Medulla oblongata (tissue), 1 donor: ENCODE measurements at regions not wholly inside any gene's neighbourhood (a gene's known extent, or its start where the extent isn't known, plus 50 kb on each side); places are given as distances from the start of the nearest gene placed in this dataset.

Source experiments
- DNase-seq: peaks from one replicate; pipeline ENCODE4 v3.0.0-alpha.2; 2015; ENCODE audit errors: extremely low spot score

DNA sequence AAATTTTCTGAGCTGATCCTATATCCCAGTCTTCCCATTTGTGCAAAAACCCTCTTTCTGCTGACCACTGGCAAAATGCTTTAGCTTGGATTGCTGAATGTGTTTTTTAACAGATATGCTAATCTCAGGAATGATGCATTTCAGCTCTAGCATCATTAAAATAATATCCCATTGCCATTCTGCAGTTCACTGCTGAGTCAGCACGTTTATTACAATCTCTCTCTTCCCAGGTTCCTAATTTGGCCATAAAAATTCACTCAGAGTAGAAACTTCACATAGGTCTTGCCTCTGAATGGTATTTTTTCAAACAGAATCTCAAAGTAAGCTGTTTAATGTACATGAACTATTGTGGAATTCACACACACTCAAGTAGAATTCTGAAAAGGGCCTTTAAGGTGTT is 509.6 kb upstream of the SUCLG2 start:
- DNase-seq: no peak

DNA sequence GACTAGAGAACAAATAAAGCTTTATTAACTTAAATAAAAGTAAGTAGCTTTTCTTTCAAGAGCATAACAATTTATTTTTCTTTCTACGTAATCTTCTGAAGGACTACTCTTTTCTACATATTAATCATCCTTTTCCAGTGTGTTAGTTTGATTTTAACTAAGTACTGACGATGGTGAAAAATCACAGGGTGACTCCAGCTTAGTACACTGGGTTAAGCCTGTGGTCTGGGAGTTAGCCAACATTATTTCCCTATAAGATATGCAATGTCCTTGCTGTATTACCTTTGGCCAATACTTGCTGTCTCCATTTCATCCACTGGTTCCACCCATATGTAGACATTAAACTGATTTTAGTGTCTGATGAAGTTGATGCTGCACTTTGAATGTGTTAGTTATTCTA is 508.6 kb upstream of the SUCLG2 start:
- no peak for DNase-seq

DNA sequence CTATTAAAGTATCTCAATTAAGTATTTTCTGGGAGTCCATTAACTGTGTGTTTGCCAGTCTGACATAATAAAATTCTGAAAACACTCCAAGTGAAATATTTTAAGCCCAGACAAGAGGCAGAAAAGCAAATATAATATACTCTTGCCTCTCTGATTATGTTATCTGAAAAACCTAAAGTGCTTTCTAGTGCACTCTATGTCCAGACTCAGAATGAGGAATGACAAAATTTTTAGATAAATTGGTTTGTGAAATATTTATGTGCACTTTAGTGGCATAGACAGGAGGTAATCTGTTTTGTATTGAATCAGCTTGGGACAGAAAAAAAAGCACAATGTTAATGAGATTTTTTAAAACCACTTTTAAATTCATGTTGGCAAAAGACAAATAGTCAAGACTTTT is 508.2 kb upstream of the SUCLG2 start:
- no peak for DNase-seq

DNA sequence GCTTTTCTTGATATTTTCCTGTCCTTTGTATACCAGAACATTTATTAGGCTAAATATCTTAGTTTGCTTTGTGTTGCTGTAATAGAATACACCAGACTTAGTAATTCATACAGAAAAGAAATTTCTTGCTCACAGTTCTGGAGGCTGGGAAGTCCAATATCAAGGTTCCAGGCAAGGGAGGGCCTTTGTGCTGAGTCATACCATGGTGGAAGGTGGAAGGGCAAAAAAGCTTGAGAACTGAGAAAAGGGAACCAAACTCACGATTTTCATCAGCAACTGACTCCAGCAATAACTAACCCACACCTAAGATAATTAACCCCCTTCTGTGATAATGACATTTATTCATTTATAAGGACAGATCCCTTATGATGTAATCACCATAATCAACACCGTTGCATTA is 496.9 kb upstream of the SUCLG2 start:
- DNase-seq: no peak

DNA sequence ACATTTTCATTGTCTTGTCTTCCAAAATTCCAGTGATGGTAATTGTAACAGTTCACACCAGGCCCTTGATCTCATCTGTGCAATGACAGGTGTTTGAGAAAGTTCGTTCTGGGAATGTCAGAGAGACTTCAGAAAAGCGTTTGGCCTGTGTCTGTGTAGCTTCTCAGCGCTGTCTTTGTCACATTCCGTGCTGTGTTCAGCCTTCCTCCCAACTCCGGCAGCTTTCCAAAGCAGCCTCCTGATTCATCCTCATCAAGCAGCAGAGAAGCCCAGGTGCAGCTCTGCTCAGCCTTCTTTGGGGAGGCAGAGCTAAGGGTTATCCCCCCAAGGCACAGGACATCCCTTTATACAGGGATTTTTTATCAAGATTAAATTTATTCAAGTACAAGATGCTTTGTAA is 494.0 kb upstream of the SUCLG2 start:
- DNase-seq: no peak

DNA sequence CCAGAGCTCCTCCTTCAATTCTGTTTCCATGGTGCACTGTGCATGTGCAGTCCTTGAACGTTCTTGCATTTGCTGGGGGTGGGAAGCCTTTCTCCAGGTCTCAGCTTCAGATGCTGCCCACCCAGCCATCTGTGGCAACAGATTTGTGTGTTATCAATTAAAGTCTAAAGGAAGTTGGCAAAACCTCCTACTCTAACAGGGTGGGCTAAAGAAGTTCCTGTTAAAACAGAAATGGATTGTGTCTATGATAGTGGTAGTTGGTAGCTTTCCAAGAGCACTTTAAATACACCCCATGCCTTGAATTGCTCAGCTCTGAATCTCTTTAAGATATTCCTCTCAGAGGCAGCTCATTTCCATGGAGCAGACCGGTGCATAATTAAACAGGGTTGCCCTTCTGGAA is 488.0 kb upstream of the SUCLG2 start:
- no peak for DNase-seq

DNA sequence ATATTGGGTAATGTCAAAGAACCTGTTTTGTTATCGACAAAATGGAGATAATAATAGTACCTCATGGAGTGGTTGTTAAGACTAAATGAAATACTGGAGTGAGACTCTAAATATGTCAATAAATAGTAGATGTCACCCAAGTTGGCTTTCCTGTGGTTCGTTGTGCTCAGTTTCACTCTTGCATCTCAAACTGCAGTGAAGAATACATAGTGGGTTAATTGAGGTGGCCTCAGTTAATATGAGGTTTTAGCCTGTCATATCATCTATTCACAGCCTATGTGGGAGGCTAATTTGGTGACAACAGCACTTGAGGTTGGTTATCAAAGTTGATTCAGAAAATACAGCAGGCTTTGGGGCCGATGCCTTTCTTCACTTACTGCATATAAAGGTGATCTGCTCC is 485.5 kb upstream of the SUCLG2 start:
- DNase-seq: no peak

DNA sequence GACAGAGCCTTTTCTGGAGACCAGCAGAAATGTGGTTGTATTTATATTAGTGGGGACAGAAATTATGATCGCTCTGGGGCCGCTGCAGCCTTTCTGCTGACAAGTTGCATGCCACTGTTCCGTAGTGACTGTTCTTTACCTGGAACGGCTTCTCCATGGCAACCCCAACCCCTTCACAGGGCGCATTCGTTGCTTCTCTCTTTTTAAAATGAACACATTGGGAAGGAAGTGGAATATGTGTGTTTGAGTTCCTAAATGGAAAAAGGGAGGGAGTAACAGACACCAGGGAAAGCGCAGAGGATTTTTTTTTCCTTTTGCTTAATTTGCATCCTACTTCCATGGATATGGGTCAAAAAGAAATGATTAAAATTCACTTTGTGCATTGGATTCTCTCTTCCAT is 482.0 kb upstream of the SUCLG2 start:
- no peak for DNase-seq

DNA sequence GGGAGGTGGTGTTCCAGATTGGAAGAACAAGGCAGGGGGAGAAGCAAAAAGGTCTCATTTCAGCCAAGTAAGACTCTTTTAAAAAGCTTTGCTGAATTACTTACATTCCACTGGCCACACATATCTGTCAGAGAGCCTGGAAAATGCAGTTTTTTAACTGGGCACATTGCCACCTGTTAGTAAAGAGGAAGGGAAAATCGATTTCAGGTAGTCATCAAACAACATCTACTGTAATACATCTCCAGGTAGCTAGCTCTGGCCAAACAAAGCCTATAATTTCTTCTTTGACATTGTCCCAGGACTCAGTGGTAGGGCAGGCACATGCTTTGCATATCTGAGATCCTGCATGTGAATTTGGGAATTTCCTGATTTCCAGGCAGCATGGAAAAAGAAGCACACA is 480.7 kb upstream of the SUCLG2 start:
- no peak for DNase-seq

DNA sequence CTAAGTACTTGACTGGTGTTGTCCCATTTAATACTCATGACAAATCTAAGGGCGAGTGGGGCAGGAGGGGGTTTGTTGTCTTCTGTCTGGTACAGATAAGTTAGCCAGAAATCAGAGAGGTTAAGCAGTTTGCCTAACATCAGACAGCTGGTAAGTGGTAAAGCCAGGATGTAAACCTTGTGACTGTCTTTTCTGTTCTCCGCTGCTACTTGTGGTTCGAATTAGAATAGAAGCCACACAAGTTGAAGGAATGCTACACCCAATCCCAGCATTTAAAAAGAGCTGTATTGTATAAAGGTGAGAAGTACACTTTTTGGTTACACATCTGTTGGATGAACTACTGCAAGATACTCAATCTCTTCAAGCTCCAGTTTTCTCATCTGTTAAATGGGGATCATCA is 474.7 kb upstream of the SUCLG2 start:
- DNase-seq: no peak

DNA sequence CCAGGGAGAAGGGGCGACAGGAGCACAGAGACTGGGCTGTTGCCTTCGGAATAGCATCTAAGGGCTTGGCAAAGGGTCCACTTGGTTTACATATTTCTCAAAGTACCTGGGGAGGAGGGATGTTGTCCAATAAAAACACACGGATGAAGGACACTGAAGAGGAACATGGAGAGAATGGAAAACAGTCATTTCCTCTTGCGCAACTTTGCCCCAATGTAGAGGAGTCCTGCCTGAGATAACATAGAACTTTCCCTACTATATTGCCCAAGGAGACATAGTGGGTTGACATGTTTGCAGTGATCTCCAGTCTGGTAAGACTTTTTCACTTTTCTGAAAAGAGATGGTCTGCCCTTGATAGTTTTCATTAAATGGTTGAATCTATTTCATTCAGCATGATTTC is 468.8 kb upstream of the SUCLG2 start:
- DNase-seq: no peak

DNA sequence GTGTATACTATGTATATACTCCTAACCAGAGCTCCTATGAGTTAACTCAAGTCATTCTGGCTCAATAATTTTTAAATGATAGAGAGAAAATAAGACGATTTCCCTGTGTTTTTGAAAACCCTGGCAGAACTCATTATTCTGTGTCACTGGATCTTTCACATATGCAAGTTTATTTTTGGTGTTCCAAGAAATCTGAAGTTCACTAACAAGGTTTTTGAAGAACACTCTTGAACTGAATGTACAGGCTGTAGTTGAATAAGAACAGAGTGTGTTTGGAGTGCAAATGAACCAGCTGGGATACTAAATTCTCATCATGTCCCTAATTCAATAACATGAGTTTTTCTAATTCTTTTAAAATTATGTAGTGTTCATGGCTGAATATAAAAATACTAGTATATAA is 466.9 kb upstream of the SUCLG2 start:
- DNase-seq: no peak

DNA sequence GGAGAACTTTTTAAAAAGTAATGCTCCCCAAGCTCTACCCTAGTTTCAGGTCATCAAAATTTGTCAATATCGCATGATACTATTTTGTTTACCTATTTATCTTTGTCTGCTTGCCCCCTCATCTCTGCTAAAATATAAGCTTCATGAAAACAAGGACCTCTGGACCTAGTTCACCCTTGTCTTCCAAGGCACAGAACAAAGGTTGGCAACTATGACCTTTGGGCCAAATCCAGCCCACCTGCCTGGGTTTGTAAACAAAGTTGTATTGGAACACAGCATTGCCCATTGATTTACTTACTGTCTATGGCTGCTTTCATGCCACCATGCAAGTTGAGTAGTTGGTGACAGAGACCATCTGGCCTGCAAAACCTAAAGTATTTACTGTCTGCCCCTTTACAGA is 462.2 kb upstream of the SUCLG2 start:
- DNase-seq: no peak

DNA sequence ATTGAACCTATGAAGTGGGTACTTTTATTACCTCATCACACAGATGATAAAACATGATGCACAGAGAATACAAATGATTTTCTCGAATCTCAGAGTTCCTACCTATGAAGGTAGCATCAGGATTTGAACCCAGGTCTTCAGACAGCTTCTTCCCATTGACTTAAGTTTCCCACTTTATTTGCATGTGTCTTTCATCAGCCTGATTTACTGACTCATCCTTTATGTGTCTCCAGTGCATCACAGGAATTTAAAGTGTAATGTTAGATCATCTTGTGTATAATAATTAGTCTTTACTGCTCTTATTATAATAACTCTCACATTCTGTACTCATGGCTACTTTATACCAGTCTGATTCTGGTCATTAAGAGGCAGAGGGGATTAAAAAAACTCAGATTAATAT is 449.4 kb upstream of the SUCLG2 start:
- no peak for DNase-seq

DNA sequence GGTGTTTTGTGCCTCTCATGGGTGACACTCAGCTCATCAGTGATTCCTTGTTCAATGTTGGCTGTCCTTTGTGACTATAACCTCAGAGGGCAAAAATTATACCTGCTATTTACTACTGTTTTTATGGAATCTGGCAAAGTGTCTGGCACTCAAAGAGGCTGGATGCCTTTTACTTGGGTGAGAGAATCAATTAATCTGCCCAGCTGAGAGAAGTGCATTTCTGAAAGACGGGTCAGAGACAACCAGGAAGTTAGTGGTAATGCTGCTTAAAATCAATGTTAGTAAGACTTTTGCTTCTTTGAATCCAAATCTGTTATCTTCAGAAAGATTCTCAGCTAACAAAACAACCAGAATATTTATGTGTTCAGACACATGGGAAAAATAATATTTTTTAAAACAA is 436.2 kb upstream of the SUCLG2 start:
- DNase-seq: no peak

DNA sequence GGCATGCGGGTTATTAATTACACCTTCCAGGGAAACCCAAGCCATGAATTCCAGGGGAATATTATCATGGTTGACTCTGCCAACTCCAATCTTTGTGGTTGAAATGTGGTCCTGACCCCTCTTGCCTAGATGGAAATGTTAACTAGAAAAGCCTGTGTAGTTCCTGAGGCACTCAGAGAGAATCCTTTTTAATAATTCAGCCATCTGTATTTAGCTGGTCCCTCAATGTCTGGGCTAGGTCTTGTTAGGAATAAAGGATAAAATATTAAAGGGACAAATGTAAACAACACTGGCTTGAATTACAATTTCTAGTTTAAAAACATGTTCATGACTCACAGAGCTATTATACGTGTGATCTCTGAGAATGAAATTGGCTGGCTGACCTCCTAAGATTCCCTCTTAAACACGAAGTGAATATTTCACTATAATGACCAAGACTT is 435.2 kb upstream of the SUCLG2 start:
- DNase-seq: no peak

DNA sequence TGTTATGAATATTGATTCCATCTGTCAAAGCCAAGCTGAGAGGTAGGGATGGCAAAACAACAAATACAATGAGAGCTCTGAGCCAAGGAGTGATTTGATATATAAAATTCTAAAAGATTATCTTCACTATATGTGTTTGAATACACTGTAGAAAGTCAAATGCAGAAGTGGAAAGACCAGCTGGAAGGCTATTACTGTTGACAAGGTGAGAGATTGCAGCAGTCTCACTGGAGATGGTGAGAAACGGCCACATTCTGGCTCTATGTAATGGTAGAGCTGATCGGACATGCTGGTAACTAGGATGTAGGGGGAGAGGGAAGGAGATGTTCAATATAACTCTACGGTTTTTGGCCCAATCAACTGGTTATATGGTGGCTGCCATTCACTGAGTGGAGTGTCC is 434.2 kb upstream of the SUCLG2 start:
- DNase-seq: no peak

DNA sequence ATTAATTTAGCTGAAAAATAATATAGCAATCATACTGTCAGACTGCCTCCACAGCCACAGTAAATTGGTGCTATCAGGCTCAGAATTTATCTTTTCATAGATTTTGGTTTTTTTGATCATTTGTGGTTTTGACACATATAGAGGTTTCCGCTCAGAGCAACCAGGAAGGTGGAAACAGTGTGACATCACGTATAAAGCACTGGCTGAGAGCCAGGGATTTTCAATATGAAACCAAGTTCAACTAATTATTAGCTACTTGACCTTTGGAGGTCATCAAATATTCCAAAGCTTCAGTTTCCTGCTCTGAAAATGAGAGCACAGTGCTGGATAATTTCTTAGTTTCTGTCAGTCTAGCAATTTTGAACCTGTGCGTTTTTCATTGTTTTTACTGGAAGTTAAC is 433.8 kb upstream of the SUCLG2 start:
- no peak for DNase-seq

DNA sequence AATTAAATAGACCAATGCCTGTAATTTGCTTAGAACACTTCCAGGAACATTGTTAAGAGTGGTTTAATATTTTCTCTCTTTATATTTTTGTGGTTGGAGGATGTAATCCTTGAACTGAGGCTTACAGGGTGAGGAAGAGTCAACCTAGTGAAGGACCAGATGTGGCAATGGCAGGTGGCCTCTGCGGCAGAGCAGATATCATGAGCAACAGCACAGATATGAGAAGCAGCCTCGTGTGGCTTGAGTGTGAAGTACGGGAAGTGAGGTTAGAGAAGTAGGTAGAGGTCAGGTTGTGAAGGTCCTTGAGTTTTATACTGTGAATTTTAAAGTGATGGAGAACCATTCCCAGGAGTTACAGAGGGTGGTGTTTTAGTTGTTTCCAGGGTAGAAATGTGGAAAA is 417.6 kb upstream of the SUCLG2 start:
- DNase-seq: no peak

DNA sequence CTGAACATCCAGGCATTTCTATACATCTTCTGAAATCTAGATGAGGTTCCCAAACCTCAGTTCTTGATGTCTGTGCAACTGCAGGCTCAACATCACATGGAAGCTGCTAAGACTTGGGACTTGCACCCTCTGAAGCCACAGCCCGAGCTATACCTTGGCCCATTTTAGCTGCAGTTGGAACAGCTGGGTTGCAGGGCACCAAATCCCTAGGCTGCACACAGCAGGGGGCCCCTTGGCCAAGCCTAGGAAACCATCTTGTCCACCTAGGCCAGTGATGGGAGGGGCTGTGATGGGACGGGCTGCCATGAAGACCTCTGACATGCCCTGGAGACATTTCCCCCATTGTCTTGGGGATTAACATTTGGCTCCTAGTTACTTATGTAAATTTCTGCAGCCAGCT is 415.8 kb upstream of the SUCLG2 start:
- DNase-seq: no peak

DNA sequence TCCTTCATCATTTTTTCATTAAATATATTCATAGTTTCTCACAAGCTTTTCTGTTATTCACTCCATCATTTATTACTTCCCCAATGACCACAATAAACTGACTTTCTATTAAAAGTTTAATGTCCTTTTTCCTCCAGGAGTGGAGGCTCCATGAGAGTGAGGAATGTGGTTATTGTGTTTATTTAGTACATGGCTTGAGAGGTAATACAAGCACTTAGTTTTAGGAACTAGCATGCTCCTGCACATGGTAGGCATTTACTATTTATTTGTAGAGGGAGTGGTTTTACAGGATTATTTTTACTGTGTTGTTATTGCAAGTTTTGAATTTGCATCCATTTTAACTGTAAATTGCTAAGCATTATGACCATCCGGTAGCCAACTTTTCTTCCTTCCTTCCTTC is 412.9 kb upstream of the SUCLG2 start:
- no peak for DNase-seq

DNA sequence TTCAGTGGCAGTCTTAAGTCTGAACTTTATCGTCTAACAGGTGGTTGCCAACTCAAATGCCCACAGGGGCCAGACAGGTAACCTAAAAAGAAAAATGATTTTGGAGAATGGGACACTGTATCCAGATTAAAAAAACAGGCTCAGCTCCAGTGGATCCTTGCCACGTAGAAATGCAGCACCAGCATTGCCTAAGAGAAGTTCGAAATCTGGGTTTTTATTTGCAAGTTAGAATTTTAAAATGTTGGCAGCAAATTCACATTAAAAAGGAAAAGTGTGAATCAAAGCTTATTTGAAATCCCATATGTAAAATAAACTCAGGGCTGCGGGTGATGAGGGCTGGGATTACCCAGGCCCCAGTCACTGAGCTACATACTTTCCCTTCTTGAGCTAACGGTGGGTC is 408.5 kb upstream of the SUCLG2 start:
- no peak for DNase-seq

DNA sequence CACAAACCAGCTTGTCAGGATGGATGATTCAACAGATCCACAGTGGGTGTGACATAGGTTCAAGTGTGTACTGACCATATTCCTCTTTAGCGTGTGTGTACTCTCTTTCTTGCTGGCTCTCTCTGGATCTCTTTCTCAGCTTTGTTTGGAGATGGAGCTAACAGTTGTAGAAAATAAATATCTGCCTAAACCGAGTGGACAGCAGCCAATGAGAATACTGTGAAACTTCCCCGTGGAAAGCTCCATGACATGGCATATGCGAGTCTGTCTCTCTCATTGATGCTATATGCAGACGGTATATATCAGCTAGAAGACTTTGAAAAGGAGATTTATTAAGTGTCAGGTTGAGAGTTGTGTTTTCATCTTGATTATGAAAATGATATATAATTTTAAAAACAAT is 406.5 kb upstream of the SUCLG2 start:
- no peak for DNase-seq

DNA sequence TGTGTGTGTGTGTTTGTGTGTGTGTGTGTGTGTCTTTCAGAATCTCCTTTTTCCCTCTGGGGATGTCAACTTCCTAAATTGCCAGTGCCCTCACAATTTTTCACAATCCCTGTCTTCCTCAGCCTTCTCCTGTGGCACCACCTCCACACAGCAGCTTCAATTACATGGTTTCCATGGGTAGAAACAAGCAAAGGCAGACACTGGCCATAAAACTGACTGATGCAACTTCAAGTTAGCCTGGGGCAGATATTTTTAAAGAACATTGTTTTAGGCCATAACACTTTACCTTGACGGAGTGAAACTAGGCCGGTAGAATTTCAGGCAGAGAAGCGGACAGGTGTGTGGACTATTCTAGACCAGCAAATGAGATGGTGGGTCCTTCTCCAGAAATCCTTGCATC is 405.8 kb upstream of the SUCLG2 start:
- no peak for DNase-seq

DNA sequence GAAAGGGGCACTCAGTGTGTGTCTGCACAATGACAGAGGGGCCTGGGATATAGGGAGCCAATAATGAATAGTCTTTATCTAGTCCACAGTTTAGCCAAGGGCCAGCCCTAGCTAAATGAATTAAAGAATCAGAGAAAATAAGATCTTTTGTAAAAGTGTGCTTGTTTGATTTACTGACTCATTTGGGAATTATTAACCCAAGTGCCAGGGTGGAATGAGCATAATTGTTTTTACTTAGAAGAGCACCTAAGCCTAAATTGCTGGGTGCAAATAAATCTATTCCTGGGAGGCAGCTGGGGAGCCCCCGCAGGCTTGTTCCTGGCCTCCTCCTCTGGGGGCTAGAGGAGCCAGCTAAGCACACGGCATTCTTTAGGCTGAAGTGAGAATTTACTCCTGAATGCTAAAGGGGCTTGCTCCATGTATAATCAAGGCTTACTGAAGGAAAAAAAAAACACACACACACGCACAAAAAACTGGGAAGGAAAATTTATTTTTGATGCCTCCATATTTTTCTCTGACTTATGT is 405.3 kb upstream of the SUCLG2 start:
- DNase-seq: no peak
